ENCODE measurements at regions not wholly inside any gene's neighbourhood (a gene's known extent, or its start where the extent isn't known, plus 50 kb on each side); places are given as distances from the start of the nearest gene placed in this dataset.

GRCh38 chr3:110783541-110783940 lies 288.1 kb upstream of the NECTIN3 start:
- WGBS (ENCODE audit: insufficient coverage): no CpG with 5 or more reads among the region's 3 CpGs
- no peaks in the 10 kb centered on the region for H3K27me3 ChIP-seq (replicated peaks in 2 of 5; ENCODE audit: control insufficient read depth in 4 of 5, insufficient read depth in 5 of 5, low read length in 4 of 5)
- DNase-seq: no peak
- no peaks in the 10 kb centered on the region for H3K9me3 ChIP-seq (ENCODE audit: control extremely low read depth in 1 of 5, control insufficient read depth in 4 of 5, insufficient read depth in 2 of 5, low read depth in 1 of 5, low read length in 4 of 5)
- no peak overlapping the region for H3K4me3 ChIP-seq (ENCODE audit: control insufficient read depth in 1 of 7, extremely low read depth in 1 of 7, insufficient read depth in 4 of 7, low read depth in 2 of 7, low read length in 6 of 7)
- ChIA-PET POLR2A (no interaction called here), CTCF (no interaction called here)
- no peak overlapping the region for H3K27ac ChIP-seq (ENCODE audit: insufficient read depth in 1 of 2, low read depth in 1 of 2, low read length in 2 of 2, poor library complexity in 1 of 2, severe bottlenecking in 2 of 2)
- no peaks in the 10 kb centered on the region for H3K36me3 ChIP-seq (ENCODE audit: control insufficient read depth in 4 of 4, insufficient read depth in 4 of 4, low read length in 3 of 4)
- no peaks in the 10 kb centered on the region for H3K4me1 ChIP-seq (ENCODE audit: control extremely low read depth in 1 of 4, control insufficient read depth in 4 of 4, insufficient read depth in 4 of 4, low read length in 3 of 4)

- no CpG with 5 or more reads among the region's 1 CpG for WGBS (ENCODE audit: insufficient coverage)
Observed at GRCh38 chr3:110788794-110789193, 282.8 kb upstream of the NECTIN3 start.

GRCh38 chr3:110789315-110789714 lies 282.3 kb upstream of the NECTIN3 start:
- ChIA-PET POLR2A (no interaction called here), CTCF (no interaction called here)
- Histone ChIP-seq H3K9me3 (ENCODE audit: control extremely low read depth in 1 of 5, control insufficient read depth in 4 of 5, insufficient read depth in 2 of 5, low read depth in 1 of 5, low read length in 4 of 5) (no peaks in the 10 kb centered on the region), H3K27me3 (replicated peaks in 2 of 5; ENCODE audit: control insufficient read depth in 4 of 5, insufficient read depth in 5 of 5, low read length in 4 of 5) (peaks cover 0 to 2% (median 0%) of the 10 kb centered on the region in 5 experiments), H3K4me3 (ENCODE audit: control insufficient read depth in 1 of 7, extremely low read depth in 1 of 7, insufficient read depth in 4 of 7, low read depth in 2 of 7, low read length in 6 of 7) (no peak overlapping the region), H3K27ac (ENCODE audit: insufficient read depth in 1 of 2, low read depth in 1 of 2, low read length in 2 of 2, poor library complexity in 1 of 2, severe bottlenecking in 2 of 2) (no peak overlapping the region), H3K36me3 (ENCODE audit: control insufficient read depth in 4 of 4, insufficient read depth in 4 of 4, low read length in 3 of 4) (no peaks in the 10 kb centered on the region), H3K4me1 (ENCODE audit: control extremely low read depth in 1 of 4, control insufficient read depth in 4 of 4, insufficient read depth in 4 of 4, low read length in 3 of 4) (no peaks in the 10 kb centered on the region)
- no CpG with 5 or more reads among the region's 2 CpGs for WGBS (ENCODE audit: insufficient coverage)
- no peak for DNase-seq

More at GRCh38 chr3:110788794-110789193, 282.8 kb upstream of the NECTIN3 start:
- Histone ChIP-seq H3K4me1 (ENCODE audit: control extremely low read depth in 1 of 4, control insufficient read depth in 4 of 4, insufficient read depth in 4 of 4, low read length in 3 of 4) (no peaks in the 10 kb centered on the region), H3K36me3 (ENCODE audit: control insufficient read depth in 4 of 4, insufficient read depth in 4 of 4, low read length in 3 of 4) (no peaks in the 10 kb centered on the region), H3K27ac (ENCODE audit: insufficient read depth in 1 of 2, low read depth in 1 of 2, low read length in 2 of 2, poor library complexity in 1 of 2, severe bottlenecking in 2 of 2) (no peak overlapping the region), H3K4me3 (ENCODE audit: control insufficient read depth in 1 of 7, extremely low read depth in 1 of 7, insufficient read depth in 4 of 7, low read depth in 2 of 7, low read length in 6 of 7) (no peak overlapping the region), H3K9me3 (ENCODE audit: control extremely low read depth in 1 of 5, control insufficient read depth in 4 of 5, insufficient read depth in 2 of 5, low read depth in 1 of 5, low read length in 4 of 5) (no peaks in the 10 kb centered on the region), H3K27me3 (replicated peaks in 2 of 5; ENCODE audit: control insufficient read depth in 4 of 5, insufficient read depth in 5 of 5, low read length in 4 of 5) (peaks cover 0 to 2% (median 0%) of the 10 kb centered on the region in 5 experiments)
- POLR2A ChIA-PET: no interaction called here
- no peak for DNase-seq
- CTCF ChIA-PET: no interaction called here

- H3K4me3 ChIP-seq (ENCODE audit: control insufficient read depth in 1 of 7, extremely low read depth in 1 of 7, insufficient read depth in 4 of 7, low read depth in 2 of 7, low read length in 6 of 7): no peak overlapping the region
- ChIA-PET CTCF (no interaction called here), POLR2A (no interaction called here)
- WGBS (ENCODE audit: insufficient coverage): 100% methylated on average over 1 of the region's 2 CpGs
- no peaks in the 10 kb centered on the region for H3K9me3 ChIP-seq (ENCODE audit: control extremely low read depth in 1 of 5, control insufficient read depth in 4 of 5, insufficient read depth in 2 of 5, low read depth in 1 of 5, low read length in 4 of 5)
- H3K27me3 ChIP-seq (replicated peaks in 2 of 5; ENCODE audit: control insufficient read depth in 4 of 5, insufficient read depth in 5 of 5, low read length in 4 of 5): peaks cover 0 to 2% (median 0%) of the 10 kb centered on the region in 5 experiments
- no peaks in the 10 kb centered on the region for H3K36me3 ChIP-seq (ENCODE audit: control insufficient read depth in 4 of 4, insufficient read depth in 4 of 4, low read length in 3 of 4)
- no peak for DNase-seq
- no peaks in the 10 kb centered on the region for H3K4me1 ChIP-seq (ENCODE audit: control extremely low read depth in 1 of 4, control insufficient read depth in 4 of 4, insufficient read depth in 4 of 4, low read length in 3 of 4)
- H3K27ac ChIP-seq (ENCODE audit: insufficient read depth in 1 of 2, low read depth in 1 of 2, low read length in 2 of 2, poor library complexity in 1 of 2, severe bottlenecking in 2 of 2): no peak overlapping the region
Observed at GRCh38 chr3:110790631-110791030, 281.0 kb upstream of the NECTIN3 start.

GRCh38 chr3:110791995-110792686 lies 279.5 kb upstream of the NECTIN3 start:
- DNase-seq: no peak
- ChIA-PET CTCF (interaction anchor here (0.7 kb wide), 1 partner anchor 405 kb away, joined by 3 read pairs; no protein-coding TSS in a partner anchor), POLR2A (no interaction called here)
- no CpG with 5 or more reads among the region's 2 CpGs for WGBS (ENCODE audit: insufficient coverage)
- no peaks in the 10 kb centered on the region for H3K4me1 ChIP-seq (ENCODE audit: control extremely low read depth in 1 of 4, control insufficient read depth in 4 of 4, insufficient read depth in 4 of 4, low read length in 3 of 4)
- no peak overlapping the region for H3K4me3 ChIP-seq (ENCODE audit: control insufficient read depth in 1 of 7, extremely low read depth in 1 of 7, insufficient read depth in 4 of 7, low read depth in 2 of 7, low read length in 6 of 7)
- H3K27ac ChIP-seq (ENCODE audit: insufficient read depth in 1 of 2, low read depth in 1 of 2, low read length in 2 of 2, poor library complexity in 1 of 2, severe bottlenecking in 2 of 2): no peak overlapping the region
- peaks cover 0 to 2% (median 0%) of the 10 kb centered on the region in 5 experiments for H3K27me3 ChIP-seq (replicated peaks in 2 of 5; ENCODE audit: control insufficient read depth in 4 of 5, insufficient read depth in 5 of 5, low read length in 4 of 5)
- H3K9me3 ChIP-seq (ENCODE audit: control extremely low read depth in 1 of 5, control insufficient read depth in 4 of 5, insufficient read depth in 2 of 5, low read depth in 1 of 5, low read length in 4 of 5): no peaks in the 10 kb centered on the region
- H3K36me3 ChIP-seq (ENCODE audit: control insufficient read depth in 4 of 4, insufficient read depth in 4 of 4, low read length in 3 of 4): no peaks in the 10 kb centered on the region

- no peak overlapping the region for H3K4me3 ChIP-seq (ENCODE audit: control insufficient read depth in 1 of 7, extremely low read depth in 1 of 7, insufficient read depth in 4 of 7, low read depth in 2 of 7, low read length in 6 of 7)
- no peaks in the 10 kb centered on the region for H3K9me3 ChIP-seq (ENCODE audit: control extremely low read depth in 1 of 5, control insufficient read depth in 4 of 5, insufficient read depth in 2 of 5, low read depth in 1 of 5, low read length in 4 of 5)
- H3K36me3 ChIP-seq (ENCODE audit: control insufficient read depth in 4 of 4, insufficient read depth in 4 of 4, low read length in 3 of 4): no peaks in the 10 kb centered on the region
- CTCF ChIA-PET: no interaction called here
- POLR2A ChIA-PET: no interaction called here
- no peak overlapping the region for H3K27ac ChIP-seq (ENCODE audit: insufficient read depth in 1 of 2, low read depth in 1 of 2, low read length in 2 of 2, poor library complexity in 1 of 2, severe bottlenecking in 2 of 2)
- no peaks in the 10 kb centered on the region for H3K4me1 ChIP-seq (ENCODE audit: control extremely low read depth in 1 of 4, control insufficient read depth in 4 of 4, insufficient read depth in 4 of 4, low read length in 3 of 4)
- no peak for DNase-seq
- WGBS (ENCODE audit: insufficient coverage): 100% methylated on average over 1 of the region's 1 CpG
- H3K27me3 ChIP-seq (replicated peaks in 2 of 5; ENCODE audit: control insufficient read depth in 4 of 5, insufficient read depth in 5 of 5, low read length in 4 of 5): peaks cover 0 to 2% (median 0%) of the 10 kb centered on the region in 5 experiments
Observed at GRCh38 chr3:110793611-110794010, 278.0 kb upstream of the NECTIN3 start.

GRCh38 chr3:110795163-110795562 lies 276.5 kb upstream of the NECTIN3 start:
- POLR2A ChIA-PET: no interaction called here

More at GRCh38 chr3:110795163-110795562, 276.5 kb upstream of the NECTIN3 start:
- no peaks in the 10 kb centered on the region for H3K4me1 ChIP-seq (ENCODE audit: control extremely low read depth in 1 of 4, control insufficient read depth in 4 of 4, insufficient read depth in 4 of 4, low read length in 3 of 4)
- no peak overlapping the region for H3K27ac ChIP-seq (ENCODE audit: insufficient read depth in 1 of 2, low read depth in 1 of 2, low read length in 2 of 2, poor library complexity in 1 of 2, severe bottlenecking in 2 of 2)
- DNase-seq: no peak
- WGBS (ENCODE audit: insufficient coverage): 83% methylated on average over 1 of the region's 2 CpGs
- no peaks in the 10 kb centered on the region for H3K9me3 ChIP-seq (ENCODE audit: control extremely low read depth in 1 of 5, control insufficient read depth in 4 of 5, insufficient read depth in 2 of 5, low read depth in 1 of 5, low read length in 4 of 5)
- no peak overlapping the region for H3K4me3 ChIP-seq (ENCODE audit: control insufficient read depth in 1 of 7, extremely low read depth in 1 of 7, insufficient read depth in 4 of 7, low read depth in 2 of 7, low read length in 6 of 7)
- CTCF ChIA-PET: no interaction called here
- no peaks in the 10 kb centered on the region for H3K36me3 ChIP-seq (ENCODE audit: control insufficient read depth in 4 of 4, insufficient read depth in 4 of 4, low read length in 3 of 4)
- peaks cover 0 to 2% (median 0%) of the 10 kb centered on the region in 5 experiments for H3K27me3 ChIP-seq (replicated peaks in 2 of 5; ENCODE audit: control insufficient read depth in 4 of 5, insufficient read depth in 5 of 5, low read length in 4 of 5)

All from common myeloid progenitor, CD34-positive (primary cell).